Upper lobe of right lung (tissue), 1 donor: ENCODE measurements at regions not wholly inside any gene's neighbourhood (a gene's known extent, or its start where the extent isn't known, plus 50 kb on each side); places are given as distances from the start of the nearest gene placed in this dataset.

Experiments used
- ATAC-seq: fragments of 200-7000 bp; cut with Tn5 transposase; one replicate; pipeline ENCODE4 v1.9.1; 2020; ENCODE audit warnings: mild to moderate bottlenecking, moderate library complexity
- DNase-seq: peaks from one replicate; pipeline ENCODE4 v3.0.0-alpha.2; 2020
- H3K27ac ChIP-seq: fragments of 200-600 bp; one replicate; pipeline ENCODE4 v1.8.0; 2022
- H3K27me3 ChIP-seq: fragments of 200-600 bp; one replicate; pipeline ENCODE4 v1.8.0; 2022; ENCODE audit warnings: mild to moderate bottlenecking
- H3K36me3 ChIP-seq: fragments of 200-600 bp; one replicate; pipeline ENCODE4 v1.8.0; 2022
- H3K4me1 ChIP-seq: fragments of 200-600 bp; one replicate; pipeline ENCODE4 v1.8.0; 2022
- H3K4me3 ChIP-seq: fragments of 200-600 bp; one replicate; pipeline ENCODE4 v1.8.0; 2022; ENCODE audit warnings: mild to moderate bottlenecking
- H3K9me3 ChIP-seq: fragments of 200-600 bp; one replicate; pipeline ENCODE4 v1.8.0; 2022
- intact Hi-C: fragments of 100-400 bp; cut with DNase I; formaldehyde crosslinking; loops from one replicate; pipeline ENCODE4 v1.11.0; 2022
- TF ChIP-seq, protein P1 (sequence below): fragments of 200-600 bp; IDR thresholded peaks from one replicate; pipeline ENCODE4 v1.8.0; 2022; ENCODE audit warnings: antibody characterized with exemption
- donor health status: DM: no; HTN: yes; CAD: no; lungs with severe emphysema.

DNA sequence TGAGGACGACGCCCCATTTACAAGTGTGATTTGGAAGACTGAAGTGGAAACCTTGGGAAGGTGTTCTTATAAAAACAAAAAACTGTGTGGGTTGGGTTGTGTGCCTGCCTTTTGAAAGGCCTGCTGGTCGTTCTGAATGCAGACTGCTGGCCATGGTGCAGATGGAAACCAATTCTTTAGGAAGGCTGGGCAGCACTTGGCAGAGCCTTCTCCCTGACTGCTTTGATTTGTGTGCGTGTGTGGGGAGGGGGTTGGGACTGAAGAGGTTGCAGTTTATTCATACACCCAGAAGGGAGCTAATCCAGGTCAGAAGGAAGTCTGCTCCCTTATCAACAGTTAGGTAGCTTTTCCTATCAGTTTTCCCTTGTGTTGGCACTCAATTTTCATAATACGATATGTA is 288.7 kb downstream of the SOX2 start:
- intact Hi-C loops: no loop called here
- no peak for DNase-seq
- Histone ChIP-seq H3K9me3 (no peaks in the 10 kb centered on the region), H3K36me3 (no peaks in the 10 kb centered on the region), H3K4me1 (no peaks in the 10 kb centered on the region), H3K4me3 (no peak overlapping the region), H3K27ac (no peak overlapping the region), H3K27me3 (no peaks in the 10 kb centered on the region)
- ATAC-seq: no peak
- TF ChIP-seq, protein P1, sequence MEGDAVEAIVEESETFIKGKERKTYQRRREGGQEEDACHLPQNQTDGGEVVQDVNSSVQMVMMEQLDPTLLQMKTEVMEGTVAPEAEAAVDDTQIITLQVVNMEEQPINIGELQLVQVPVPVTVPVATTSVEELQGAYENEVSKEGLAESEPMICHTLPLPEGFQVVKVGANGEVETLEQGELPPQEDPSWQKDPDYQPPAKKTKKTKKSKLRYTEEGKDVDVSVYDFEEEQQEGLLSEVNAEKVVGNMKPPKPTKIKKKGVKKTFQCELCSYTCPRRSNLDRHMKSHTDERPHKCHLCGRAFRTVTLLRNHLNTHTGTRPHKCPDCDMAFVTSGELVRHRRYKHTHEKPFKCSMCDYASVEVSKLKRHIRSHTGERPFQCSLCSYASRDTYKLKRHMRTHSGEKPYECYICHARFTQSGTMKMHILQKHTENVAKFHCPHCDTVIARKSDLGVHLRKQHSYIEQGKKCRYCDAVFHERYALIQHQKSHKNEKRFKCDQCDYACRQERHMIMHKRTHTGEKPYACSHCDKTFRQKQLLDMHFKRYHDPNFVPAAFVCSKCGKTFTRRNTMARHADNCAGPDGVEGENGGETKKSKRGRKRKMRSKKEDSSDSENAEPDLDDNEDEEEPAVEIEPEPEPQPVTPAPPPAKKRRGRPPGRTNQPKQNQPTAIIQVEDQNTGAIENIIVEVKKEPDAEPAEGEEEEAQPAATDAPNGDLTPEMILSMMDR: no peak

DNA sequence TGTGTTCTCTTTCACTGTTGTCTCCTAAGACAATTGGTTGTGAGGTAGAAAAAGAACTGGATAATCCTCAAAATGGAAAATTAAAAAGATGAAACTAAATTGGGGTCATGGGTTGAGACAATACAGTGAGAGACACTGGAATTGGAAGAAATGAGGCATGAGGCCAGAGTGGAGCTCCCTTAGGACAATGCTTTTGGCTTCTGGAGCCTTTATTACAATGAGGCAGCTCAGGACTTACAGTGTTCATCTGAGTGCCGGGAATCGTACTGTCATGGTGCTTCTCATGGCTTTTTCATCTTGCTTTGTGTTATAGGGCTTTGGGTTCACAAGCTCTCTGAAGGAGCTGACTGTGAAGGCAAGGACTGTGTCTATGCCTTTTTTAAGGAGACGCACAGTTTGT is 293.5 kb downstream of the SOX2 start:
- ATAC-seq (no peak), DNase-seq (no peak)
- H3K27ac ChIP-seq: no peak overlapping the region
- H3K9me3 ChIP-seq: no peaks in the 10 kb centered on the region
- TF ChIP-seq, protein P1: no peak
- intact Hi-C loops: no loop called here
- H3K36me3 ChIP-seq: no peaks in the 10 kb centered on the region
- no peaks in the 10 kb centered on the region for H3K27me3 ChIP-seq
- no peaks in the 10 kb centered on the region for H3K4me1 ChIP-seq
- no peak overlapping the region for H3K4me3 ChIP-seq

DNA sequence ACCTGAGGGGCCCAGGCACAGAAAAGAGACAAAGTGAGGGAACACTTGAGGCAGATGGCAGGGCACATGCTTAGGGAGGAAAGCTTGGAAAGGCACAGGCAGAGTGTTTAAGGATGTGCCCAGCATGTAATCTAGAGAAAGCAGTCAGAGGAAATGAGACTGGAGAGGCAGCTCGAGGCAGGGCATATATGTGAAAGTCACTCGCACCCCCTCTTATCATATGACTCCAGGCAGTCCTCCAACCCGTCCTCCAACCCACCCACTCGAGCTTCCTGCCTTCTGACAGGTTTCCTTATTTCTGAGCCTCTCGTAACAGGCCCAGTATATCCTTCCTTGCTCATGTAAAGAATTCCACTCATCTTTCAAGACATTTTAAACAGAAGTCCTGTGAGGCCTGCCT is 294.0 kb downstream of the SOX2 start:
- Histone ChIP-seq H3K36me3 (no peaks in the 10 kb centered on the region), H3K27ac (no peak overlapping the region), H3K4me1 (no peaks in the 10 kb centered on the region), H3K4me3 (no peak overlapping the region), H3K27me3 (no peaks in the 10 kb centered on the region), H3K9me3 (no peaks in the 10 kb centered on the region)
- no peak for DNase-seq
- TF ChIP-seq, protein P1: no peak
- no peak for ATAC-seq
- intact Hi-C loops: no loop called here

DNA sequence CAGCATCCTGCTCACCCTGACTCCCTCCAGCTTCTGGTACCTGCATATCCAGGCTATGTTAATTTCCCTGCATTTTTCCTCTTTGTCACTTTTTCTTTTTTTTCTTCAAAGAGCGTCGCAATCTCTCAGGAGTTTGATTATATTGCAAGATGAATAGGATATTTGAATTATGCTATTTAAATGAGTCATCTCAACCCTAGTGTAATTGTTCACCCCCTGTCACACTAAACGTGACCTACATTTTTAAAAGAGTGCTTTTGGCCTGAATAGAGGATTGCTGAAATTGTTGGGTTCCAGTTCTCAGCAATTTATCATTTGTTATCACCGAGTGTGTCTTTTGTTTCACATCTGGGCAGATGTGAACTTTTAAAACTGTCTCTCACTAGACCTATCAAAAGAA is 294.7 kb downstream of the SOX2 start:
- ATAC-seq (no peak), DNase-seq (no peak)
- Histone ChIP-seq H3K27ac (no peak overlapping the region), H3K4me1 (no peaks in the 10 kb centered on the region), H3K9me3 (no peaks in the 10 kb centered on the region), H3K36me3 (no peaks in the 10 kb centered on the region), H3K4me3 (no peak overlapping the region), H3K27me3 (no peaks in the 10 kb centered on the region)
- intact Hi-C loops: no loop called here
- TF ChIP-seq, protein P1: no peak

DNA sequence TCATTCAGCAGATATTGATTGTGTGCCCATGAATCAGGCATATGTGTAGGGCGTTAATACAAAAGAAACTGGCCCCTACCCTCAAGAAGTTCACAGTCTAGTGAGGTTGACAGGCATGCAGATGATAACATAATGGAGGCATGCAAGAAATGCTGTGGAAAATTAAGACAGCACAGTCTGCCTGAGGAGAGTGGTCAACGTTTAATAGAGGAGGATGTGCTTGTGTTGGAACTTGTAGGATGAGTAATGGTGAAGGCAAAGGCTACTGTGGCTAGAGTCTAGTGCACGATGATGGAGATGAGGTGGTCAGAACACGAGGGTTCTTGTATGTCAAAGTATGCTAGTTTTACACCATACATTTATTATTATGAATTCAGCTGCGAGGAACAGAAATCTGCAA is 295.7 kb downstream of the SOX2 start:
- no peak for DNase-seq
- Histone ChIP-seq H3K36me3 (no peaks in the 10 kb centered on the region), H3K27ac (no peak overlapping the region), H3K27me3 (no peaks in the 10 kb centered on the region), H3K9me3 (no peaks in the 10 kb centered on the region), H3K4me1 (no peaks in the 10 kb centered on the region), H3K4me3 (no peak overlapping the region)
- intact Hi-C loops: no loop called here
- no peak for ATAC-seq
- TF ChIP-seq, protein P1: no peak

DNA sequence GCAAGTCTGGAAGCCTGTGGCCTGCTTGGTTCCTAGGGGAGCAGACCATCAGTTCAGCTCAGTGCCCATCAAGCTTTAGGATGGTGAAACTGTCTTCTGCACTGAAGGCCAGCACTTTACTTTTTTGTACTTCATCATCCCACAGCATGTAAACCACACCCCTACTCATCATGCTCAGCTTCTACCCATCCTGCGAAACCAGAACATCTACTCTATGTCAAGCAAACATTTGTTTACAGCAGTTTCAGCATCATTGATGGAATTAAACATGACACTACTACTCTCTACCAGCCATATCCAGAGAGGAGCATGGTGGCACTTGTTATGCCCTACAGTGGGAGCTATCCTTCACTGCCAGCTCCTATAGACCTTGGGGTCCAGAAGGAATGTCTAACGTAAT is 306.6 kb downstream of the SOX2 start:
- no peaks in the 10 kb centered on the region for H3K4me1 ChIP-seq
- DNase-seq: no peak
- no peak overlapping the region for H3K27ac ChIP-seq
- no peaks in the 10 kb centered on the region for H3K9me3 ChIP-seq
- no peak for ATAC-seq
- TF ChIP-seq, protein P1: no peak
- intact Hi-C loops: no loop called here
- H3K4me3 ChIP-seq: no peak overlapping the region
- H3K36me3 ChIP-seq: no peaks in the 10 kb centered on the region
- no peaks in the 10 kb centered on the region for H3K27me3 ChIP-seq
